ENCODE measurements at regions not wholly inside any gene's neighbourhood (a gene's known extent, or its start where the extent isn't known, plus 50 kb on each side); places are given as distances from the start of the nearest gene placed in this dataset.

DNA sequence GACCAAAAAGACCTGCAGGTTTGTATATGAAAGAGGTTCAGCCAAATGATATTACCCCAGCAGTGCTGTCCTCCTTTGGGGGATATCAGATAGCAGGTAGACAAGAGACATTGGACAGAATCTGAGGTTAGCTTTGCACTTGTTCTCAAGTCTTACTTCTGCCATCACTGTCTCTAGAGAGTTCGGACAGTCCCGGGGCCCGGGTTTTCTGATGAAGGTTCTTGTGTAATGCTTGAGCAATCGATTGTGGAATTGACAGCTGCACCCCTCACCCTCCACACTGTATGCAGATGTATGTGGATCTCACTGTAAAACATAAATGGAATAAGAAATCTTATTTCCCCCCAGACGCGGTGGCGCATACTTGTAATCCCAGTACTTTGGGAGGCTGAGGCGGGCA is 56.2 kb upstream of the MORC3 start:
- TF ChIP-seq, protein P1, sequence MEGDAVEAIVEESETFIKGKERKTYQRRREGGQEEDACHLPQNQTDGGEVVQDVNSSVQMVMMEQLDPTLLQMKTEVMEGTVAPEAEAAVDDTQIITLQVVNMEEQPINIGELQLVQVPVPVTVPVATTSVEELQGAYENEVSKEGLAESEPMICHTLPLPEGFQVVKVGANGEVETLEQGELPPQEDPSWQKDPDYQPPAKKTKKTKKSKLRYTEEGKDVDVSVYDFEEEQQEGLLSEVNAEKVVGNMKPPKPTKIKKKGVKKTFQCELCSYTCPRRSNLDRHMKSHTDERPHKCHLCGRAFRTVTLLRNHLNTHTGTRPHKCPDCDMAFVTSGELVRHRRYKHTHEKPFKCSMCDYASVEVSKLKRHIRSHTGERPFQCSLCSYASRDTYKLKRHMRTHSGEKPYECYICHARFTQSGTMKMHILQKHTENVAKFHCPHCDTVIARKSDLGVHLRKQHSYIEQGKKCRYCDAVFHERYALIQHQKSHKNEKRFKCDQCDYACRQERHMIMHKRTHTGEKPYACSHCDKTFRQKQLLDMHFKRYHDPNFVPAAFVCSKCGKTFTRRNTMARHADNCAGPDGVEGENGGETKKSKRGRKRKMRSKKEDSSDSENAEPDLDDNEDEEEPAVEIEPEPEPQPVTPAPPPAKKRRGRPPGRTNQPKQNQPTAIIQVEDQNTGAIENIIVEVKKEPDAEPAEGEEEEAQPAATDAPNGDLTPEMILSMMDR (IDR thresholded peaks at IDR 0.05) = no peak
- TF ChIP-seq ZFX (IDR thresholded peaks at IDR 0.05; ENCODE audit: borderline replicate concordance) = no peak

Data from 22Rv1 (cell line).